ENCODE measurements at regions not wholly inside any gene's neighbourhood (a gene's known extent, or its start where the extent isn't known, plus 50 kb on each side); places are given as distances from the start of the nearest gene placed in this dataset.

DNA sequence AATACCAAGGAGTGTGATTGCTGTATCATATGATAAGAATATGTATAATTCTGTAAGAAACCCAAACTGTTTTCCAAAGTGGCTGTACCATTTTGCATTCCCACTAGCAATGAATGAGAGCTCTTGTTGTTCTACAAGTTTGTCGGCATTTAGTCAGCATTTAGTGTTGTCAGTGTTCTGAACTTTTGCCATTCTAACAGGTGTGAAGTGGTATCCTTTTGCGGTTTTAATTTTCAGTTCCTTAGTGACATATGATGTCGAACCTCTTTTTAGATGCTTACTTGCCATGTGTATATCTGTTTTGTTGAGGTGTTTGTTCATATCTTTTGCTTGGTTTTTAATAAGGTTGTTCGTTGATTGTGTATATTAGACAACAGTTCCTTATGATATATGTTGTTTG, 296.3 kb upstream of the IZUMO3 start:
- H2AFZ ChIP-seq (ENCODE audit: low read depth): no peak overlapping the region
- TF ChIP-seq, protein P1, sequence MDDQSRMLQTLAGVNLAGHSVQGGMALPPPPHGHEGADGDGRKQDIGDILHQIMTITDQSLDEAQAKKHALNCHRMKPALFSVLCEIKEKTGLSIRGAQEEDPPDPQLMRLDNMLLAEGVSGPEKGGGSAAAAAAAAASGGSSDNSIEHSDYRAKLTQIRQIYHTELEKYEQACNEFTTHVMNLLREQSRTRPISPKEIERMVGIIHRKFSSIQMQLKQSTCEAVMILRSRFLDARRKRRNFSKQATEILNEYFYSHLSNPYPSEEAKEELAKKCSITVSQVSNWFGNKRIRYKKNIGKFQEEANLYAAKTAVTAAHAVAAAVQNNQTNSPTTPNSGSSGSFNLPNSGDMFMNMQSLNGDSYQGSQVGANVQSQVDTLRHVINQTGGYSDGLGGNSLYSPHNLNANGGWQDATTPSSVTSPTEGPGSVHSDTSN (IDR thresholded peaks at IDR 0.05): no peak
- TF ChIP-seq SMC3 (IDR thresholded peaks at IDR 0.05; ENCODE audit: low read depth, low read length): no peak
- TF ChIP-seq MEF2A (IDR thresholded peaks at IDR 0.05; ENCODE audit: borderline replicate concordance, low read depth): no peak
- no peak for TF ChIP-seq GATA2 (CRISPR knock-in tag; IDR thresholded peaks at IDR 0.05)
- no peak for TF ChIP-seq TCF12 (IDR thresholded peaks at IDR 0.05)
- TF ChIP-seq FOXM1 (IDR thresholded peaks at IDR 0.05; ENCODE audit: low read depth): no peak
- no peak for TF ChIP-seq FOSL2 (IDR thresholded peaks at IDR 0.05; ENCODE audit: borderline replicate concordance, low read depth)
- TF ChIP-seq RFX5 (IDR thresholded peaks at IDR 0.05; ENCODE audit: low read length): no peak
- no peak for TF ChIP-seq TEAD4 (IDR thresholded peaks at IDR 0.05; ENCODE audit: borderline replicate concordance, insufficient read depth)
- no peak for TF ChIP-seq FOXJ3 (CRISPR knock-in tag; IDR thresholded peaks at IDR 0.05)
- no peak for TF ChIP-seq EZH2phosphoT487 (IDR thresholded peaks at IDR 0.05; ENCODE audit: borderline replicate concordance, low read depth)
- no peak for TF ChIP-seq RCOR1 (IDR thresholded peaks at IDR 0.05; ENCODE audit: low read length)
- no peaks in the 10 kb centered on the region for H3K79me2 ChIP-seq (ENCODE audit: insufficient read depth)
- H3K27me3 ChIP-seq (ENCODE audit: insufficient read depth): no peaks in the 10 kb centered on the region
- WGBS (ENCODE audit: low lambda C conversion rate): 44% methylated on average over 4 of the region's 4 CpGs
- no peaks in the 10 kb centered on the region for H4K20me1 ChIP-seq (ENCODE audit: insufficient read depth)
- no peak overlapping the region for H3K4me3 ChIP-seq (ENCODE audit: low read depth in 2 of 2, low read length in 1 of 2)
- no peaks in the 10 kb centered on the region for H3K36me3 ChIP-seq (replicated peaks in 1 of 2; ENCODE audit: control insufficient read depth in 1 of 2, insufficient read depth in 2 of 2, low read length in 1 of 2)
- DNase-seq: no peak
- H3K27ac ChIP-seq (ENCODE audit: low read depth in 2 of 2, low read length in 1 of 2): no peak overlapping the region
- H3K9me3 ChIP-seq: peaks cover 4% of the 10 kb centered on the region; the same call in 1 of the 2 replicates
- ChIA-PET POLR2A (no interaction called here), CTCF (no interaction called here)
- no peaks in the 10 kb centered on the region; the same call in 1 of the 2 replicates for H3K9me2 ChIP-seq
- H3F3A ChIP-seq (replicated peaks; ENCODE audit: insufficient read depth): no peaks in the 10 kb centered on the region
- H3K4me2 ChIP-seq: no peak overlapping the region
- H3K9ac ChIP-seq: no peak overlapping the region
- no peaks in the 10 kb centered on the region for H3K4me1 ChIP-seq (ENCODE audit: control insufficient read depth in 1 of 2, insufficient read depth in 2 of 2, low read depth in 1 of 2, low read length in 1 of 2)

DNA sequence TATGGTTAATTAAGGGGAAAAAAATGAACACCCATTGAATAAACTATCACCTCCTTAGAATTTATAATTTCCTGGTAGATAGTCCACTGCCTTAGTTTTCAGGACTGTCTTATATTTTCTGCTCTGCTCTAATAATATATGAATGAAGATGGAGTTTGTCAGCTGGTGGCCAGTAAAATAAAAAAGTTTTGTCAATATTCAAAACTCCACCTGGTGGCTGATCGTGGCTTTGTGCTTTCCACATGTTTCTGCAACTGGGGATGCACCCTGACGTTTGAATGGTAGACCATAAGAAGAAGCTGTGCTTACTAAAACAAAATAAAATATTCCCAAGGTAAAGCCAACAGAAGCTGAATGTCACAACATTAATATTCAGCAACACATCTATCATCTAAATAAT, 286.6 kb upstream of the IZUMO3 start:
- Histone ChIP-seq H3K79me2 (ENCODE audit: insufficient read depth) (no peaks in the 10 kb centered on the region), H3K27ac (ENCODE audit: low read depth in 2 of 2, low read length in 1 of 2) (no peak overlapping the region), H4K20me1 (ENCODE audit: insufficient read depth) (no peaks in the 10 kb centered on the region), H3F3A (replicated peaks; ENCODE audit: insufficient read depth) (no peaks in the 10 kb centered on the region), H3K9me3 (peaks cover 5% of the 10 kb centered on the region; the same call in 1 of the 2 replicates), H3K4me2 (no peak overlapping the region), H3K4me1 (ENCODE audit: control insufficient read depth in 1 of 2, insufficient read depth in 2 of 2, low read depth in 1 of 2, low read length in 1 of 2) (no peaks in the 10 kb centered on the region), H3K9me2 (no peaks in the 10 kb centered on the region), H3K4me3 (ENCODE audit: low read depth in 2 of 2, low read length in 1 of 2) (no peak overlapping the region), H3K36me3 (replicated peaks in 1 of 2; ENCODE audit: control insufficient read depth in 1 of 2, insufficient read depth in 2 of 2, low read length in 1 of 2) (no peaks in the 10 kb centered on the region), H3K9ac (no peak overlapping the region), H2AFZ (ENCODE audit: low read depth) (no peak overlapping the region), H3K27me3 (ENCODE audit: insufficient read depth) (no peaks in the 10 kb centered on the region)
- ChIA-PET POLR2A (no interaction called here), CTCF (interaction anchor here (1.1 kb wide), 1 partner anchor 20 kb away, joined by 3 read pairs; no protein-coding TSS in a partner anchor)
- peak; percentile 5 for DNase-seq
- 23% methylated on average over 2 of the region's 2 CpGs for WGBS (ENCODE audit: low lambda C conversion rate)
- TF ChIP-seq TCF12 (IDR thresholded peaks at IDR 0.05) (no peak), NFIC (IDR thresholded peaks at IDR 0.05; ENCODE audit: borderline replicate concordance) (no peak), RAD21 (IDR thresholded peaks at IDR 0.05; ENCODE audit: low read length) (peak; percentile 48; the same call in 1 of the 2 replicates), FOXM1 (IDR thresholded peaks at IDR 0.05; ENCODE audit: low read depth) (no peak), TAF1 (IDR thresholded peaks at IDR 0.05; ENCODE audit: borderline replicate concordance, low read depth, low read length) (no peak), RCOR1 (IDR thresholded peaks at IDR 0.05; ENCODE audit: low read length) (no peak), MEF2A (IDR thresholded peaks at IDR 0.05; ENCODE audit: borderline replicate concordance, low read depth) (no peak), SMC3 (IDR thresholded peaks at IDR 0.05; ENCODE audit: low read depth, low read length) (peak; percentile 9; the same call in 1 of the 2 replicates)
- TF ChIP-seq, protein P2, sequence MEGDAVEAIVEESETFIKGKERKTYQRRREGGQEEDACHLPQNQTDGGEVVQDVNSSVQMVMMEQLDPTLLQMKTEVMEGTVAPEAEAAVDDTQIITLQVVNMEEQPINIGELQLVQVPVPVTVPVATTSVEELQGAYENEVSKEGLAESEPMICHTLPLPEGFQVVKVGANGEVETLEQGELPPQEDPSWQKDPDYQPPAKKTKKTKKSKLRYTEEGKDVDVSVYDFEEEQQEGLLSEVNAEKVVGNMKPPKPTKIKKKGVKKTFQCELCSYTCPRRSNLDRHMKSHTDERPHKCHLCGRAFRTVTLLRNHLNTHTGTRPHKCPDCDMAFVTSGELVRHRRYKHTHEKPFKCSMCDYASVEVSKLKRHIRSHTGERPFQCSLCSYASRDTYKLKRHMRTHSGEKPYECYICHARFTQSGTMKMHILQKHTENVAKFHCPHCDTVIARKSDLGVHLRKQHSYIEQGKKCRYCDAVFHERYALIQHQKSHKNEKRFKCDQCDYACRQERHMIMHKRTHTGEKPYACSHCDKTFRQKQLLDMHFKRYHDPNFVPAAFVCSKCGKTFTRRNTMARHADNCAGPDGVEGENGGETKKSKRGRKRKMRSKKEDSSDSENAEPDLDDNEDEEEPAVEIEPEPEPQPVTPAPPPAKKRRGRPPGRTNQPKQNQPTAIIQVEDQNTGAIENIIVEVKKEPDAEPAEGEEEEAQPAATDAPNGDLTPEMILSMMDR (IDR thresholded peaks at IDR 0.05): peak; percentile 36
